Naive thymus-derived CD8-positive, alpha-beta T cell (primary cell): ENCODE measurements at regions not wholly inside any gene's neighbourhood (a gene's known extent, or its start where the extent isn't known, plus 50 kb on each side); places are given as distances from the start of the nearest gene placed in this dataset.

Experiments
- ATAC-seq, 2 donors: fragments of 150-1000 bp; cut with Tn5 transposase in 1 of 2; sonication (Bioruptor Pico), chemical (Tn5 transposase) in 1 of 2; 1 replicate in 1 of 2; 2 replicates in 1 of 2; pipeline ENCODE4 v1.10.0; 2021; ENCODE audit warnings: mild to moderate bottlenecking in 2 of 2, moderate library complexity in 2 of 2
- POLR2A ChIA-PET: fragments of 350-600 bp; sonication (Branson Sonifier 250); formaldehyde crosslinking; loops from one replicate; lab custom pipeline; 2021; ENCODE audit warnings: antibody characterized with exemption; lab: Charles Lee
- DNase-seq, 10 donors: peaks; one replicate each; pipeline versions ENCODE4 v3.0.0 to v3.0.0-alpha.2; 2020 to 2022
- H3K27ac Mint-ChIP-seq, 10 donors: one replicate each; pipeline ENCODE4 v1.8.0; 2020 to 2022; ENCODE audit warnings: mild to moderate bottlenecking in 10 of 10, mixed read lengths in 10 of 10, moderate library complexity in 4 of 10, inconsistent platforms in 1 of 10
- H3K27me3 Mint-ChIP-seq, 5 donors: one replicate each; pipeline ENCODE4 v1.8.0; 2021 to 2022; ENCODE audit warnings: mixed read lengths in 5 of 5
- H3K36me3 Mint-ChIP-seq, 3 donors: one replicate each; pipeline ENCODE4 v1.8.0; 2020 to 2022; ENCODE audit warnings: mixed read lengths in 3 of 3, mild to moderate bottlenecking in 2 of 3, inconsistent platforms in 1 of 3
- H3K4me1 Mint-ChIP-seq, 4 donors: one replicate each; pipeline ENCODE4 v1.8.0; 2021 to 2022; ENCODE audit warnings: mixed read lengths in 4 of 4
- H3K4me3 Mint-ChIP-seq, 10 donors: one replicate each; pipeline ENCODE4 v1.8.0; 2020 to 2022; ENCODE audit warnings: mild to moderate bottlenecking in 10 of 10, mixed read lengths in 10 of 10, moderate library complexity in 6 of 10, inconsistent platforms in 1 of 10
- H3K9me3 Mint-ChIP-seq, 9 donors: one replicate each; pipeline ENCODE4 v1.8.0; 2020 to 2022; ENCODE audit warnings: mixed read lengths in 9 of 9, mild to moderate bottlenecking in 3 of 9, inconsistent platforms in 1 of 9, moderate library complexity in 1 of 9

- no peaks in the 10 kb centered on the region for H3K36me3 Mint-ChIP-seq
- no peak overlapping the region for H3K4me3 Mint-ChIP-seq
- DNase-seq (no peak), ATAC-seq (no peak)
- POLR2A ChIA-PET, result no interaction called here
- no peak overlapping the region for H3K27ac Mint-ChIP-seq
- H3K27me3 Mint-ChIP-seq, result no peaks in the 10 kb centered on the region
- H3K9me3 Mint-ChIP-seq, result peaks cover 0 to 8% (median 0%) of the 10 kb centered on the region in 9 donors
- no peaks in the 10 kb centered on the region for H3K4me1 Mint-ChIP-seq
These were observed 60.4 kb upstream of the LRRC3B start for GRCh38 chr3:26562021-26562768.
